Adrenal gland (tissue), 5 donors: ENCODE measurements at regions not wholly inside any gene's neighbourhood (a gene's known extent, or its start where the extent isn't known, plus 50 kb on each side); places are given as distances from the start of the nearest gene placed in this dataset.

Experiments
- CTCF ChIP-seq, 6 experiments: fragments of 450-650 bp in 4 of 6; fragments of 200-600 bp in 2 of 6; sonication (generic) in 1 of 6; IDR thresholded peaks; 1 replicate in 5 of 6; 2 replicates in 1 of 6; pipeline versions ENCODE4 v1.5.1 to v1.8.0; 2016 to 2021; ENCODE audit warnings: antibody characterized with exemption in 6 of 6, mild to moderate bottlenecking in 2 of 6, moderate library complexity in 1 of 6
- POLR2A ChIP-seq, 2 donors: fragments of 450-650 bp; IDR thresholded peaks; one replicate each; pipeline ENCODE4 v1.6.1; 2017; ENCODE audit warnings: antibody characterized with exemption in 2 of 2, mild to moderate bottlenecking in 2 of 2, moderate library complexity in 1 of 2
- donor health status: DM: no; HTN: no; CAD: no.

- TF ChIP-seq CTCF (IDR thresholded peaks at IDR 0.05), result no peak
- no peak for TF ChIP-seq POLR2A (IDR thresholded peaks at IDR 0.05)
Measured at GRCh38 chr2:41647468-41648050, 400.3 kb upstream of the PKDCC start.
